ENCODE measurements at regions not wholly inside any gene's neighbourhood (a gene's known extent, or its start where the extent isn't known, plus 50 kb on each side); places are given as distances from the start of the nearest gene placed in this dataset.

- no peak for DNase-seq (ENCODE audit: low spot score)
These were observed 2201.2 kb downstream of the ARAP2 start for GRCh38 chr4:34043131-34043530.

- DNase-seq (ENCODE audit: low spot score) = no peak
These were observed 2197.7 kb downstream of the ARAP2 start for GRCh38 chr4:34046580-34046979.

- no peak for DNase-seq (ENCODE audit: low spot score)
These were observed 2197.0 kb downstream of the ARAP2 start for GRCh38 chr4:34047363-34047762.

GRCh38 chr4:34066126-34066525 is 2178.2 kb downstream of the ARAP2 start:
- no peak for DNase-seq (ENCODE audit: low spot score)

GRCh38 chr4:34091451-34091850 is 2152.9 kb downstream of the ARAP2 start:
- DNase-seq (ENCODE audit: low spot score) = no peak

- DNase-seq (ENCODE audit: low spot score) = no peak
These were observed 2150.2 kb downstream of the ARAP2 start for GRCh38 chr4:34094114-34094513.

GRCh38 chr4:34105311-34105710 is 2139.0 kb downstream of the ARAP2 start:
- DNase-seq (ENCODE audit: low spot score) = no peak

- no peak for DNase-seq (ENCODE audit: low spot score)
These were observed 2135.9 kb downstream of the ARAP2 start for GRCh38 chr4:34108391-34108790.

GRCh38 chr4:34112573-34112972 is 2131.7 kb downstream of the ARAP2 start:
- no peak for DNase-seq (ENCODE audit: low spot score)

- no peak for DNase-seq (ENCODE audit: low spot score)
These were observed 2105.9 kb downstream of the ARAP2 start for GRCh38 chr4:34138385-34138784.

GRCh38 chr4:34139346-34139745 is 2105.0 kb downstream of the ARAP2 start:
- DNase-seq (ENCODE audit: low spot score) = no peak

- no peak for DNase-seq (ENCODE audit: low spot score)
These were observed 2095.9 kb downstream of the ARAP2 start for GRCh38 chr4:34148322-34148908.

GRCh38 chr4:34157547-34157946 is 2086.8 kb downstream of the ARAP2 start:
- DNase-seq (ENCODE audit: low spot score) = no peak

- DNase-seq (ENCODE audit: low spot score) = no peak
These were observed 2085.4 kb downstream of the ARAP2 start for GRCh38 chr4:34158878-34159277.

GRCh38 chr4:34170946-34171345 is 2073.4 kb downstream of the ARAP2 start:
- no peak for DNase-seq (ENCODE audit: low spot score)

GRCh38 chr4:34176609-34177008 is 2067.7 kb downstream of the ARAP2 start:
- no peak for DNase-seq (ENCODE audit: low spot score)

GRCh38 chr4:34178476-34178875 is 2065.8 kb downstream of the ARAP2 start:
- DNase-seq (ENCODE audit: low spot score) = no peak

GRCh38 chr4:34181311-34181841 is 2062.9 kb downstream of the ARAP2 start:
- DNase-seq (ENCODE audit: low spot score) = no peak

GRCh38 chr4:34181891-34182290 is 2062.4 kb downstream of the ARAP2 start:
- no peak for DNase-seq (ENCODE audit: low spot score)

GRCh38 chr4:34182306-34182705 is 2062.0 kb downstream of the ARAP2 start:
- DNase-seq (ENCODE audit: low spot score) = no peak

GRCh38 chr4:34183926-34184325 is 2060.4 kb downstream of the ARAP2 start:
- no peak for DNase-seq (ENCODE audit: low spot score)

- DNase-seq (ENCODE audit: low spot score) = no peak
These were observed 2057.3 kb downstream of the ARAP2 start for GRCh38 chr4:34187056-34187455.

- DNase-seq (ENCODE audit: low spot score) = no peak
These were observed 2052.9 kb downstream of the ARAP2 start for GRCh38 chr4:34191443-34191842.

- DNase-seq (ENCODE audit: low spot score) = no peak
These were observed 2050.7 kb downstream of the ARAP2 start for GRCh38 chr4:34193451-34194154.
